ENCODE measurements at regions not wholly inside any gene's neighbourhood (a gene's known extent, or its start where the extent isn't known, plus 50 kb on each side); places are given as distances from the start of the nearest gene placed in this dataset.

GRCh38 chr6:40779409-40779808 lies 192.2 kb upstream of the LRFN2 start:
- Histone ChIP-seq H3K9ac (ENCODE audit: low read length in 2 of 2) (no peak overlapping the region), H3K27me3 (ENCODE audit: control insufficient read depth in 1 of 2, insufficient read depth in 2 of 2, low read length in 2 of 2) (peaks cover 0 to 2% of the 10 kb centered on the region in 2 donors), H3K4me1 (ENCODE audit: control insufficient read depth, insufficient read depth, low read length) (no peaks in the 10 kb centered on the region), H3K9me3 (ENCODE audit: control insufficient read depth in 2 of 2, low read length in 2 of 2) (no peaks in the 10 kb centered on the region), H3K4me3 (ENCODE audit: low read length in 2 of 2) (no peak overlapping the region), H3K27ac (ENCODE audit: low read length) (no peak overlapping the region), H3K36me3 (ENCODE audit: control insufficient read depth in 2 of 2, insufficient read depth in 2 of 2, low read length in 2 of 2) (no peaks in the 10 kb centered on the region)

GRCh38 chr6:40778918-40779317 lies 191.8 kb upstream of the LRFN2 start:
- H3K4me3 ChIP-seq (ENCODE audit: low read length in 2 of 2), result no peak overlapping the region
- H3K9ac ChIP-seq (ENCODE audit: low read length in 2 of 2), result no peak overlapping the region
- no peaks in the 10 kb centered on the region for H3K9me3 ChIP-seq (ENCODE audit: control insufficient read depth in 2 of 2, low read length in 2 of 2)

GRCh38 chr6:40778196-40778595 lies 191.0 kb upstream of the LRFN2 start:
- Histone ChIP-seq H3K27me3 (ENCODE audit: control insufficient read depth in 1 of 2, insufficient read depth in 2 of 2, low read length in 2 of 2) (peaks cover 0 to 2% of the 10 kb centered on the region in 2 donors), H3K9ac (ENCODE audit: low read length in 2 of 2) (no peak overlapping the region)

More at GRCh38 chr6:40778918-40779317, 191.8 kb upstream of the LRFN2 start:
- Histone ChIP-seq H3K4me1 (ENCODE audit: control insufficient read depth, insufficient read depth, low read length) (no peaks in the 10 kb centered on the region), H3K27me3 (ENCODE audit: control insufficient read depth in 1 of 2, insufficient read depth in 2 of 2, low read length in 2 of 2) (peaks cover 0 to 2% of the 10 kb centered on the region in 2 donors), H3K36me3 (ENCODE audit: control insufficient read depth in 2 of 2, insufficient read depth in 2 of 2, low read length in 2 of 2) (no peaks in the 10 kb centered on the region), H3K27ac (ENCODE audit: low read length) (no peak overlapping the region)

GRCh38 chr6:40774932-40775331 lies 187.8 kb upstream of the LRFN2 start:
- no peaks in the 10 kb centered on the region for H3K9me3 ChIP-seq (ENCODE audit: control insufficient read depth in 2 of 2, low read length in 2 of 2)
- no peaks in the 10 kb centered on the region for H3K4me1 ChIP-seq (ENCODE audit: control insufficient read depth, insufficient read depth, low read length)
- no peak overlapping the region for H3K27ac ChIP-seq (ENCODE audit: low read length)
- no peak overlapping the region for H3K9ac ChIP-seq (ENCODE audit: low read length in 2 of 2)
- H3K36me3 ChIP-seq (ENCODE audit: control insufficient read depth in 2 of 2, insufficient read depth in 2 of 2, low read length in 2 of 2), result no peaks in the 10 kb centered on the region
- no peak overlapping the region for H3K4me3 ChIP-seq (ENCODE audit: low read length in 2 of 2)
- H3K27me3 ChIP-seq (ENCODE audit: control insufficient read depth in 1 of 2, insufficient read depth in 2 of 2, low read length in 2 of 2), result peaks cover 0 to 2% of the 10 kb centered on the region in 2 donors

More at GRCh38 chr6:40778196-40778595, 191.0 kb upstream of the LRFN2 start:
- Histone ChIP-seq H3K4me1 (ENCODE audit: control insufficient read depth, insufficient read depth, low read length) (no peaks in the 10 kb centered on the region), H3K36me3 (ENCODE audit: control insufficient read depth in 2 of 2, insufficient read depth in 2 of 2, low read length in 2 of 2) (no peaks in the 10 kb centered on the region), H3K27ac (ENCODE audit: low read length) (no peak overlapping the region), H3K9me3 (ENCODE audit: control insufficient read depth in 2 of 2, low read length in 2 of 2) (no peaks in the 10 kb centered on the region), H3K4me3 (ENCODE audit: low read length in 2 of 2) (no peak overlapping the region)

GRCh38 chr6:40770794-40771193 lies 183.6 kb upstream of the LRFN2 start:
- no peaks in the 10 kb centered on the region for H3K36me3 ChIP-seq (ENCODE audit: control insufficient read depth in 2 of 2, insufficient read depth in 2 of 2, low read length in 2 of 2)
- no peak overlapping the region for H3K9ac ChIP-seq (ENCODE audit: low read length in 2 of 2)
- peaks cover 13% of the 10 kb centered on the region for H3K4me1 ChIP-seq (ENCODE audit: control insufficient read depth, insufficient read depth, low read length)
- no peaks in the 10 kb centered on the region for H3K9me3 ChIP-seq (ENCODE audit: control insufficient read depth in 2 of 2, low read length in 2 of 2)
- no peak overlapping the region for H3K4me3 ChIP-seq (ENCODE audit: low read length in 2 of 2)
- H3K27ac ChIP-seq (ENCODE audit: low read length), result no peak overlapping the region
- no peaks in the 10 kb centered on the region for H3K27me3 ChIP-seq (ENCODE audit: control insufficient read depth in 1 of 2, insufficient read depth in 2 of 2, low read length in 2 of 2)

- Histone ChIP-seq H3K4me3 (ENCODE audit: low read length in 2 of 2) (no peak overlapping the region), H3K9ac (ENCODE audit: low read length in 2 of 2) (no peak overlapping the region), H3K36me3 (ENCODE audit: control insufficient read depth in 2 of 2, insufficient read depth in 2 of 2, low read length in 2 of 2) (no peaks in the 10 kb centered on the region), H3K9me3 (ENCODE audit: control insufficient read depth in 2 of 2, low read length in 2 of 2) (no peaks in the 10 kb centered on the region), H3K4me1 (ENCODE audit: control insufficient read depth, insufficient read depth, low read length) (peaks cover 39% of the 10 kb centered on the region), H3K27me3 (ENCODE audit: control insufficient read depth in 1 of 2, insufficient read depth in 2 of 2, low read length in 2 of 2) (no peaks in the 10 kb centered on the region), H3K27ac (ENCODE audit: low read length) (peak overlapping the region; percentile 64)
These were observed 177.6 kb upstream of the LRFN2 start for GRCh38 chr6:40764726-40765125.

GRCh38 chr6:40762981-40763380 lies 175.8 kb upstream of the LRFN2 start:
- Histone ChIP-seq H3K27ac (ENCODE audit: low read length) (no peak overlapping the region), H3K27me3 (ENCODE audit: control insufficient read depth in 1 of 2, insufficient read depth in 2 of 2, low read length in 2 of 2) (no peaks in the 10 kb centered on the region), H3K36me3 (ENCODE audit: control insufficient read depth in 2 of 2, insufficient read depth in 2 of 2, low read length in 2 of 2) (no peaks in the 10 kb centered on the region), H3K4me3 (ENCODE audit: low read length in 2 of 2) (no peak overlapping the region), H3K9ac (ENCODE audit: low read length in 2 of 2) (no peak overlapping the region), H3K4me1 (ENCODE audit: control insufficient read depth, insufficient read depth, low read length) (peaks cover 47% of the 10 kb centered on the region), H3K9me3 (ENCODE audit: control insufficient read depth in 2 of 2, low read length in 2 of 2) (no peaks in the 10 kb centered on the region)

- Histone ChIP-seq H3K4me3 (ENCODE audit: low read length in 2 of 2) (no peak overlapping the region), H3K4me1 (ENCODE audit: control insufficient read depth, insufficient read depth, low read length) (peaks cover 47% of the 10 kb centered on the region), H3K27me3 (ENCODE audit: control insufficient read depth in 1 of 2, insufficient read depth in 2 of 2, low read length in 2 of 2) (no peaks in the 10 kb centered on the region), H3K36me3 (ENCODE audit: control insufficient read depth in 2 of 2, insufficient read depth in 2 of 2, low read length in 2 of 2) (no peaks in the 10 kb centered on the region), H3K9ac (ENCODE audit: low read length in 2 of 2) (no peak overlapping the region), H3K27ac (ENCODE audit: low read length) (no peak overlapping the region), H3K9me3 (ENCODE audit: control insufficient read depth in 2 of 2, low read length in 2 of 2) (no peaks in the 10 kb centered on the region)
These were observed 173.7 kb upstream of the LRFN2 start for GRCh38 chr6:40760887-40761286.

GRCh38 chr6:40759838-40760237 lies 172.7 kb upstream of the LRFN2 start:
- Histone ChIP-seq H3K27ac (ENCODE audit: low read length) (peak overlapping the region; percentile 71), H3K9ac (ENCODE audit: low read length in 2 of 2) (no peak overlapping the region), H3K4me1 (ENCODE audit: control insufficient read depth, insufficient read depth, low read length) (peaks cover 46% of the 10 kb centered on the region), H3K4me3 (ENCODE audit: low read length in 2 of 2) (peak overlapping the region in 1 of 2 donors; percentile 5), H3K9me3 (ENCODE audit: control insufficient read depth in 2 of 2, low read length in 2 of 2) (no peaks in the 10 kb centered on the region), H3K27me3 (ENCODE audit: control insufficient read depth in 1 of 2, insufficient read depth in 2 of 2, low read length in 2 of 2) (no peaks in the 10 kb centered on the region), H3K36me3 (ENCODE audit: control insufficient read depth in 2 of 2, insufficient read depth in 2 of 2, low read length in 2 of 2) (no peaks in the 10 kb centered on the region)

- Histone ChIP-seq H3K9me3 (ENCODE audit: control insufficient read depth in 2 of 2, low read length in 2 of 2) (no peaks in the 10 kb centered on the region), H3K4me1 (ENCODE audit: control insufficient read depth, insufficient read depth, low read length) (peaks cover 46% of the 10 kb centered on the region), H3K27ac (ENCODE audit: low read length) (peak overlapping the region; percentile 71), H3K27me3 (ENCODE audit: control insufficient read depth in 1 of 2, insufficient read depth in 2 of 2, low read length in 2 of 2) (no peaks in the 10 kb centered on the region), H3K9ac (ENCODE audit: low read length in 2 of 2) (no peak overlapping the region), H3K36me3 (ENCODE audit: control insufficient read depth in 2 of 2, insufficient read depth in 2 of 2, low read length in 2 of 2) (no peaks in the 10 kb centered on the region), H3K4me3 (ENCODE audit: low read length in 2 of 2) (no peak overlapping the region)
These were observed 172.1 kb upstream of the LRFN2 start for GRCh38 chr6:40759264-40759663.

- Histone ChIP-seq H3K4me1 (ENCODE audit: control insufficient read depth, insufficient read depth, low read length) (peaks cover 42% of the 10 kb centered on the region), H3K27me3 (ENCODE audit: control insufficient read depth in 1 of 2, insufficient read depth in 2 of 2, low read length in 2 of 2) (no peaks in the 10 kb centered on the region), H3K36me3 (ENCODE audit: control insufficient read depth in 2 of 2, insufficient read depth in 2 of 2, low read length in 2 of 2) (no peaks in the 10 kb centered on the region), H3K9me3 (ENCODE audit: control insufficient read depth in 2 of 2, low read length in 2 of 2) (no peaks in the 10 kb centered on the region), H3K4me3 (ENCODE audit: low read length in 2 of 2) (no peak overlapping the region), H3K9ac (ENCODE audit: low read length in 2 of 2) (peak overlapping the region in 1 of 2 donors; percentile 18), H3K27ac (ENCODE audit: low read length) (peak overlapping the region; percentile 88)
These were observed 168.7 kb upstream of the LRFN2 start for GRCh38 chr6:40755749-40756452.

Data from stomach smooth muscle (tissue), 2 donors.